HG02852 (cell line): ENCODE measurements at regions not wholly inside any gene's neighbourhood (a gene's known extent, or its start where the extent isn't known, plus 50 kb on each side); places are given as distances from the start of the nearest gene placed in this dataset.
"Not testable (repeated sequence)": the region's sequence is repeated elsewhere in the genome, so short reads cannot be mapped to it uniquely, and the experiment has no call there.

Experiments
- ATAC-seq: cut with Tn5 transposase; IDR thresholded peaks from one replicate; pipeline ENCODE4 v1.9.1; 2021; ENCODE audit warnings: mild to moderate bottlenecking, moderate library complexity; ENCODE audit not compliant: unreplicated experiment

DNA sequence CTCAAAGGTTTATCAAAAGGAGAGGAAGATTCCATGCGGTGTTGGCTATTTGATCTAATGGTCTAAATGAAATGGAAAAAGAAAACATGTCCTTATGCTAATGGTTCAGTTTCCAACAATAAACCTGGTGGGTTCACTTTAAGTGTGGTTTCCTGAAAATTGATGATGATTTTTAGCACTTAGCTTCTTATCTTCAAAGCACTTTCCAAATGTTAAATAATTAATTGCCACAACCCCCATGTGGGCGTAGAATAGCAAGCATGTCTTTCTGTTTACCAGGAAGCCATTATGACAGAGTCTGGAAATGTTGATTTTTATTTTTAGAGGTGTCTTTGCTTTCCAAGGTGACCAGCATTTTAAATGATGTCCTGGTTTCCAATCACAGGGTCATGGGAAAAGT lies 134.8 kb upstream of the SLC4A4 start:
- no peak for ATAC-seq

DNA sequence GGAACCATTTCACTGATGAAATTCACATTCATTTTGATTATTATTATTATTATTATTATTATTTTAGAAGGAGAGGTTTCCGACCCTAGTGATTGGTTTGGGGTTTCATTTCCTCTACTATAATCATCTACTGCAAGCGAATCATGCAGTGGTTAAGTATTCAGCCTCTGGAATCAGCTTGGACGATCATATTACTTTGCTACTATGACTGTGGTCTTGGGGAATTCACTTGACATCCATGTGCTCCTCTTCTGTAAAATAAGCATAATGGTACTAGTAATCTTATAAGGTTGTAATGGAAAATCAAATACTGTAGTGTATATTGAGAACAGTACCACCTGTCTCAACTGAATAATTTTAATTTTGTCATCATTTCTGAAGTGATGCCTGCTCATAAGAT lies 132.1 kb upstream of the SLC4A4 start:
- no peak for ATAC-seq

DNA sequence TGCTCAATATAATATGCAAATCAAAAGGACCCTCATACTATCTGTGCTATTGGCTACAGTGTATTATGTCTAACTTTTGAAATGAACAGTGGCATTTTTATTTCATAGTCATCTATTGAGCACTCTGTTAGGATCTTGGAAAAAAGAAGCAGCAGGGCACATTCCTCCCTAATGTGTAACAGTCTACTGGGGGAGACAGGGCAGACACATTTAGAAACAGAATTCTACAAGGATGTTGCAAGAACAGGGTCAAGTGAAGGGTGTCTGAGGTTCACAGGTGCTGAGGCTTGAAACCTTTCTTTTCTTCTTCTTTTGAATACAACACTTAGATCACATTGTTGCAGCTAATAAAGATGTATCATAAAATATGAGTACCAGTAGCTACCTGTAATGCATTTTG lies 129.7 kb upstream of the SLC4A4 start:
- no peak for ATAC-seq

DNA sequence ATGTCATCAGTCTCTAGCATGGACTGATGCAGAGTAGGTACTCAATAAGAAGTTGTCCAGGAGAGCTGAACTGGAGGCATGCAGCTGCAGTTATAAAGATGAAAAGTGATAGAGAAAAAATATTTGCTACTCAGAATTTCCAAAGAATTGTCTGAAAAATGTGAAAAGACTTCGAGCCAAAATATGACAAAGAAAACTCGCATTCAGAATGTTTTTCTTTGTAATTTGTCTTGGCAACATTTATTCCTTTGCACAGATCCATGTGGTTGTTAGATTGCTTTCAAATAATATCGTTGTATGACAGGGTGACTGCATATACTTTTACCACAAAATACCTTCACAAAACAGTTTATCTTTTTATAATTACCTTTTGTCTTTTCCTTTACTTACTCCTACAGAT lies 128.0 kb upstream of the SLC4A4 start:
- ATAC-seq: no peak

DNA sequence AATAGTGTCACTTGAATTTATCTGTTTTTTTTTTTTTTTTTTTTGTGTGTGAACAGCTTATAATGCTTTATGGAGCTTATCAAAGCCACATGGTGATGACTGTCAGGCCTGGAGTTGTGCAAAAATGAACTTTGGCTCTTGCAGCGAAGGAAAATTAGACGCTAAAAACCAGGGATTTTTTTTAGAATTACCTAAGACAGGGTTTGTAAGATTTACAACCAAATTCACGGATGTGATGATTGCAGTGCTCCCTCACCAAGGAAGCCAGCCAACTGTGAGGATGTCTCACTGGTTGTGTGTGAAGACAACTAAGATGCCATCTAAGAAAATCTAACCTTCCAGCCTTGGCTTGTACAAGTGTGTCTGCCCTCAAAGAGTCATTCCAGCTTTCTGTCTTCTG lies 127.1 kb upstream of the SLC4A4 start:
- ATAC-seq: no peak

DNA sequence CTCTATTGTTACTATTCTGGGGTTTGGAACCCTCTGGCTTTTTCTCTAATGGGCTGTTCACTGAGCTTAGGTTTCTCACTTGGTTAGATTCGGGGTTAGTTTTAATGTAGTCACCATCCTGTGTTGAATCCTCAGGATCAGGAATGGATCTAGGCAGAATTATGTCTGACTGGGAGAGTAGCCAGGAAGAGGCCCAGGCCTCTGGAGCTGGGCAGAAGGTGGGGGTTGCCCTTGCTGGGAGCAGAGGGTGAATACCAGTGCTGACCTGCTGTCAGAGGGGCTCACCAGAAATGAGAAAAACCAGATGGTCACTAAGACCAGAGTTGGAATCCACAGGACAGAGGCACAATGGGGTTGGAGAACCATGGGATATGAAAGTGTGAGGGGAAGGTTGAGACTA lies 126.6 kb upstream of the SLC4A4 start:
- no peak for ATAC-seq

DNA sequence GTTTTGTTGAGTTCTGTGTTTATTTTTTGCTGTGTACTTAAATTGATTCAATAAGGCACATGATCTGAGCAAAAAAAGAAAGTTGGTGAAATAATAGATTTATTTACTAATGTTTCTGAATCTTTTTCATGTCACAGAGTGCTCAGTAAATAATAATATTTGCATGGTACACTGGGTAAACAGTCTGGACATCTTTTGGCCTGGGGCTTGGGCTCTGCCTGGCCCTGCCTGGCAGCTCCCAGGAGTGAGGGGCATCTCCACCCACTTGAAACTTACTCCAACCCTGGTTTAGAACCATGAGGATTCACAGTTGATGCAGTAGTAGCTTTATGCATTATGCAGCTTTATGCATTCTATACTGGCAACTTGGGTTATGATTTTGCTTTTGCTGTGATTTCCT lies 124.2 kb upstream of the SLC4A4 start:
- no peak for ATAC-seq

DNA sequence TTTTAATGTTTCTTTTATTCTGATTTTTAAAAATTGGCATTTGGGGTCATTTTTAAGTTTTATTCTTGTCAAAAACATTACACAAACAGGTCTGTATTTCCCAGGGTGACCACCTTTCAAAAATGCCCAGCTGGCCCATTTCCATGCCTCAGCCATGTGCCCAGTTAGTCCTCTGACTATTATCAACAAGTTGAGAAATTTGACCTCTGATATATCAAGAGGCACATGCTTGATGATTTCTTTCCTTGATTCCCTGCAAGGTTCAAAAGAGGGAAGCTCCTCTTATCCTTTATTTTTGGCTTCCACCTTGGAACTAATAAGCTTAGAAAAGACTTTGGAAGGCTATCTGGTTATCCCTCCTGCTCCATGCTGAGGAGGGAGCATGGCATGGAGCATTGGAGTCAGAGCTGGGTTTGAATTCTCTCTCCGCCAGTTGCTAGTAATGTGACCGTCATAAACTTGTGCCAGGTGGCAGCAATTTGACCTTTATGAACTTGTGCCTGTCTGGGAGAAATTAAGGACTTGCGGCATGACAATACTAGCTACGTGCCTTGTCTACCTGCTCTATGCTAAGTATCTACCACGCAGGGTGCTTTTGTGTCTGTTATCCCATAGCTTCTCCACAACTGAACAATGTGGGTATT lies 122.4 kb upstream of the SLC4A4 start:
- no peak for ATAC-seq

DNA sequence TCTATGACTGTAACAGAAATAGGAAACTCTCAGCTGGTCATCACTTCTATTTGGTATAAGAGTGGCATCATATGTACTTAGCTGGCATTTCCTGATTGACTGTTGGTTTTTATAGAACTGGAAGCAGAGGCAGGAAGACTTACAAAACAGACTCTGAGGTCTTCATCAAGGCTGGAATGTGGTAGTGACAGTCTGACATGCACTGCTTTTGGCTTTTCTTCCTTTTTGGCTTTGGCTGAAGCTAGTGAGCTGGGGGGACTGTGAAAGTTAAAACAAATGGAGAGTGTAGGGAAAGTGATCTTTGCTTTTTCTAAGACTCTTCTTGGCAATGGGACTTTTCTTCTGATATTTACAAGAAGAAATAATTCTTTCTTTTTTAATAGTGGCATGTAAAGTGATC lies 121.1 kb upstream of the SLC4A4 start:
- ATAC-seq: no peak

DNA sequence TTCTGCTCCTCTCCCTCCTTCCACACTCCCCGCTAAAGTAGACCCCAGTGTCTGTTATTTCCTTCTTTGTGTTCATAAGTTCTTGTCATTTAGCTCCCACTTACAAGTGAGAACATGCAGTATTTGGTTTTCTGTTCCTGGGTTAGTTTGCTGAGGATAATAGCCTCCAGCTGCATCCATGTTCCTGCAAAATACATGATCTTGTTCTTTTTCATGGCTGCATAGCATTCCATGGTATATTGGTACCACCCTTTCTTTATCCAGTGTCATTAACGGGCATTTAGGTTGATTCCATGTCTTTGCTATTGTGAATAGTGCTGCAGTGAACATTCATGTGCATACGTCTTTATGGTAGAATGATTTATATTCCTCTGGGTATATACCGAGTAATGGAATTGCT lies 118.0 kb upstream of the SLC4A4 start:
- not testable (repeated sequence) for ATAC-seq

DNA sequence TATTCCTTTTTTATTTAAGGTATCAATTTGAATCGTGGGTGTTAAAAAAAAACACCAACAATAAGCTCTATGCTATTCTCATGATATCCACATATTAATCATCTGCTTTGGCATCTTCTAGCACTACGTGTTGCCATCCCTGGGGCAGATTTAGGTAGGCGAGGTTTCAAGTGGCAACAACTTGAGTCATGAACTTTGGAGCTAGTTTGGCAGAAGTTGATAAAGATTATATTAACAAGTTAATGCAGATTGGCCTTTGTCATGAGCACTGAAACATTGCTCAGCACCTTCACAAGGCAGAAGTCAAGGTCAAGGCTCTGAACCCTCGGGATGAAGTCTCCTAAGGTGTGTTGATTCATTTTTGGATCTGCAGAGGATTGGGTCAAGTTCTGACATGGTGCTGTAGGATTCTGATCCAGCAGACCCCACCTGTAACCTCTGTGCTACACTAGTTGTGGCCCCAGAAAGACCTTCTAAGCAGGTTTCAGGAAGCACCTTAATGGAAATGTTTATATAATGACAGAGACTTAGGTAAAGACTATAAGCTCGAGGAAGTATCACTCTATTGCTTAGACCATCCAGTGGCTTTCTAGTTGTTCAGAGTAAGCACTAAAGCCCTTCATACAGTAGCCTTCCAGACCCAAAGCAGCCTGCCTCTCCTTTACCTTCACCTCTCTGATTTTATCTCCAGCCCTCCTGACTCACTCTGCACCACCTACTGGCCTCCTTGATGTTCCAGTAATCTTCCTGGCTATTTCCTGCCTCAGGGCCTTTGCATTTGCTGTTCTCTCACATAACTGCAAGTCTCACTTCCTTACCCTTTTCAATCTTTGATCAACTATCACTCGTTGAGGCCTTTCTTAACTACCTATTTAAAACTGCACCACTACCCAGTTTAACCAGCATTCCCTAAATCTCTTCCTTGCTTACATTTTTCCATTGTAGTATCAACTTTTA lies 117.0 kb upstream of the SLC4A4 start:
- no peak for ATAC-seq

DNA sequence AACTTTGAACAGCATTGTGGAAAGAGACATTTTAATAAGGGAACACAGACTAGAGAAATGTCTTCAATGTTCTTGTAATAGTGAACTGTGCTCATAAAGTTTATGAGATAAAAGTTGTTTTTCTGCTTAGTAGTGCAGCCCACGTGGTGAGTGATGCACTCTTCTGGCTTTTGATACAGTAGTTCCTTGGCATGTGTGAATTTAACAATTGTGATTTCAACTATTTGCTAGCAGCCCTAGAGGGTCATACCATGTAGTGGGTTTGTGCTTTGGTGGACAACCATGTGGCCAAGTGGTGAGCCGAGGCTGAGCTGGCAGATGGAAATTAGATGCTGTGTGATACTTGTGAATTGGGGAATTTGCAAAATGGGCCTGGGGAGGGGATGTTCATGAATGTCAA lies 116.2 kb upstream of the SLC4A4 start:
- no peak for ATAC-seq

DNA sequence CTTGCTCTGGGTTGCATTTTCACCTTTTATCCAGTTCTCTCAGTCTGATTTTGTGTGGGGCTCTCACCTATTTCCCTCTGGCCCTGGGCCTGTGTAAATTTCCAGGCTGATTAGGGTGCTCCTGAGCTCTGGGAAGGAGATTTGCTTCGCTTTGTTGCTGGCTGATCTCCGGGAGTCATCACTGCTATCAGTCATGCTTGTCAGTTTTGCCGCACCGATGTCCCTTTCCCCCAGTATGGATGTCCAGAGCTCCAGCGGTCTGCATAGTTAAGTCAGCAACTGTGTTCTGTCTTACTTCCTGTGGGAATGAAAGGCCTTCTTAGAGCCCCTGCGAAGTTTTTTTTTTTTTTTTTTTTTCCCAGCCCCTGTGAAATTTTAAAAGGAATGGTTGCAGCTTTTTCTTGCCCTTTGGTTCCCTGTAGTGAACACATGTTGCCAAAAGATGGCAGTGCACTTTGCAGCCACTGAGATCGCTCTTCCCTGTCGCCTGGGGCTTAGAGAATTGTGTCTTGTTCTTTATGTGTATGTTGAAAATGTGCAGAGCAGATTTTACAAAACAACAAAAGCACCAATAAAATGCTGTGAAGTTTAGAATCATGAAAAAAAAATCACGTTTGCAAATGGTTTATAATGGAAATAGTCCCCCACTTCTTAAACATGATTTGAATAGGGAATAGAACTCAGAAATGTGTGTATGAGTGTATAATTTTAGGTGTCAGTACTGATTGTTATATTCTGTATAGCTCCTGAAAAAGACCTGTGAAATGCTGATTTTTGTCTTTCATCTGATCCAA lies 109.1 kb upstream of the SLC4A4 start:
- ATAC-seq: no peak

DNA sequence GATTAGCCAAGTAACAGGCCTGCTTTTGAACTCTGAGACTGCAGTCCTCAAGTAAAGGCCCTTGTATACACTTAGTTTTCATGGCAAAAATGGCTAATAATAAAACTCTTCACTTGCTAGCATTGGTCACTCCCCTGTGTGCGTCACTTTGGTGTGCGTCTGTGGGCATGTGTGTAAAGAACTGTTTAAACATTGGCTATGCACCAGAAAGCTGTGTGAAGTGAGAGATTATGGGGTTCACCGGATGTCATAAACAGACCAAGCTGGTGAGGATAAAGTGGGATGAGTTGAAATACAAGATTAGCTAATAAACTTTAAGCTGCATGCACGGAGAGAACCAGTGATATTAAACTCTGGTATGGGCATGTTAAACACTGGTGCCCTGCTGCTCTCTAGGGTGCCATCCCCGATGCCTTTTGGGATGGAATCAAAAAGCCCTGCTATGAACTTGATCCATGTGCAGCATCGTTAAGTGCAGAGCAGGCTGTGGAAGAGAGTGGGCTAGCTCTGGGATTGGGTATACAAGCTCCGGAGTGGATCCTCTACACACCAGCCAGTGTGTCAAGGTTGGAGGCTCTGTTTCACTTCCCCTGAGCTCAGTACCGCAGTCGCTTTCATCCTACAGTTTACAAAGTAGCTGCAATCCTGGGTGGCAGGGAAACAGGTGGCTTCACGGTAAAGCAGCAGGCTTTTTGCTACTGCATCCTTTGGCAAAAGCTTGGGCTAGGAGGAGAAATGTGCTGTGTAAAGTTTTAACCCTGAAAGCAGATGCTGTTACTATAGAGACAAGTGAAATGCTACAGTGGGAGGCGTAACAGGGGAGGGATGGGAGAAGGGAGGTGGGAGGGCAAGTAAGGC lies 108.3 kb upstream of the SLC4A4 start:
- ATAC-seq: no peak

DNA sequence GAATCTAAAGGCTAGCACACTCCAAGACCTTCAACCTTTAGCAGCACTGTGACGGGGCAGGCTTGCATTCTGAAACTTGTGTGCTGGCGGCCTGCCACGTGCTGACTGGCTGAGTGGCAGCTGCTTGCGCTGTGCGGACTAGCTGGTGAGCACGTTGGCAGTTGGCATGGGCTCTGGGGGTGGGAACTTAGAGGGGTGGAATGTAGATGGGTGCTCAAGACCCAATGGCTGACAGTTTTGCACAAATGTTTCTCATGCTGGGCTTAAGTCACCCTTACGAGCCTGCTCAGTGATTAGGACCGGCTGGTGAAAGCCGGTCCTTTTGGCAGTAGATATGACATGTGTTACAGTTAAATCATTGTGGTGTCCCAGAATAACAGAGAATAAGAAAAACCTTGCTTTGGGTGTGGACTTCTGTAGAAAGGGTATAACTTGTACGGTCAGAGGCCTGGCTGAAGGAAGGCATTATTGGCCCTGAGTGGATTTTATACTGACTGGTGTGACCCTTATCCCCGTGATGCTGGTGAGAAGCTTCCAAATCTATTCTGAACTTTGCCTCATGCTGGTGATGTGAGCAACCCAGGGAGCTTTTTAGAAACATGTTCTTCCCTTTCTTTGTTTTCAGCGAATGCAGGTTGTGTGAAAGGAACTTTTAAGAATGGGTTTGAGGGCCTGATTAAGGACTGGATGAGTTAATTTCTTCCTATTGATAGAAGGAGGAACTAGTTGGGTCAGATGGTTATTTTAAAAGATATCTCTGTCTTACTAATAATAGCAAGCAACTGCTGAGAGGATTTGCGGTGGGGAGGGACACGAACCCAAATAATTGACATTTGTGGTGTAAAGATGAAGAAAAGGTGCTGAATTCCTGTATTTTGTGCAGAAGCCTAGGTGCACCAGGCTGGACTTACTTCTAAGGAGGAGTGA lies 107.4 kb upstream of the SLC4A4 start:
- ATAC-seq: no peak

DNA sequence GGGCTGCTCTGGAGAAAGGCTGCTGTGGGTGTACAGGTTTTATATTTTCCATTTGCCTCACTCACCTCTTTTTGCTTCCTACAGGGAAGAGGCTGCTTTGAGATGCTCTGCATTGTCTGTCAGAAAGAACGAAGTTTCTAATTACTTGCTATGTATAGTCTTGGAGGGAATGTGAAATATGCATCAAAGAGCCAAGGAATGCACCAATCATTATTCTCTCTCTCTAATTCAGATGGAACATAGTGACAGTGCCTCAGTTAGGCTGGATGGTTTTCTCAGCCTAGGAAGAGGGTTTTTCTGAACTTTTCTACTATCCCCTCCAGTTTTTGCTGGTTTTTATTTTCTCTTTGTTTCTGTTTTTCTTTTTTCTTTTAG lies 106.8 kb upstream of the SLC4A4 start:
- ATAC-seq: no peak

DNA sequence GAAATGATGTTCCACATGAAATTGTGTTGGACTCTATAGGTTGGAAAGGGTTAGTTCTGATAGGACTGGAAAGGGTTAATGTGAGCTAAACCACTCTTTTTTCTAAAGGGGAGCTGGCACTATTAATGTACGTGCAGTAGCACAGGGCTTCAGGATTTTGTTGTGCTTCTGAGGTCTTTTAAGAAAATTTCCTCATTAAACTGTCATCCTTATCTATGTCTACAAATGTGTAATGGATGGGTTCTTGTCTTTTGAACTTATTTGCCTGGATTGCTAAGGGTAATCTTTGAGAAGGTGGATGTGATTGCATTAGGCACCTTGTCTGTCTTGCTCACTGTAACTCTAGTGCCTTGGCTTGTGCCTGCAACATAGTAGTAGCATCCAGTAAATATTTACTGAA lies 106.0 kb upstream of the SLC4A4 start:
- ATAC-seq: no peak

DNA sequence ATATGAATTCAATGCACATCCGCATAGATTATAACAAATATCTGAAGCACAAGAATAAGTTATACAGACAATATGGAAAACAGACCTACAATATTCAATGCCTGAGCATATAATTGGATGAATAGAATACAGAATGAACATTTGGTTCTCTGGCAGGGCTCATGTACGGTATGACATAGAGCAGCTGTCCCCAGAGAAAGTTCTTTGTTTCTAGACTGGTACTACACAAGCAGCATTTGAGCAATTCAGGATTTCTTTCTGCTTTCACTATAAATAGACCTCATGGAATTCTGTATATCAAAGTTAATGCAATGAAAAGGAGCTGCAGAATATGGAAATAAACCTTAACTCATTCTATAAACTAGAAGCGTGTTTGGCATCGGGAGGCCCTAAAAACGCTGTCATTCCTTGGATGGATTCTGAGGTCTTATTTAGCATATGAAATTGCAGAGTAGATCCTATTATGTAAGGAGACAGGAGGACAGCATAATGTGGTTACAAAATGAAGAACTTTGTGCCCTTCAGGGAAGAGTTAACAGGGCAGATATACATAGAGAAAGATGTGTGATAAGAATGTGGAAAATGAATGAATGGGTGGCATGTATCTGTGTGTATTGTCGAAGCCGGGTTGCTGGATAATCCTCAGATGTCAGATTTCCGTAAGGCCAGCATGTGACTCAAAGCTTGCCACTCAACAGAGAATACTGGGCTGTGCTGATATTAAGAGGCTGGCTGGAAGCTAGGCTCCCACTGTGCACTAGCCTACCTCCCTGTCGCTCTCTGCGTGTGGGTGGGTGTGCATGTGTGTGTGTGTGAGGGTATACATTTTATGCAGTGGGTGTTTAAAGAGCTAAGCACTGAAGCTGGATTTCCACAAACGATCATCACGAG lies 103.3 kb upstream of the SLC4A4 start:
- ATAC-seq: no peak

DNA sequence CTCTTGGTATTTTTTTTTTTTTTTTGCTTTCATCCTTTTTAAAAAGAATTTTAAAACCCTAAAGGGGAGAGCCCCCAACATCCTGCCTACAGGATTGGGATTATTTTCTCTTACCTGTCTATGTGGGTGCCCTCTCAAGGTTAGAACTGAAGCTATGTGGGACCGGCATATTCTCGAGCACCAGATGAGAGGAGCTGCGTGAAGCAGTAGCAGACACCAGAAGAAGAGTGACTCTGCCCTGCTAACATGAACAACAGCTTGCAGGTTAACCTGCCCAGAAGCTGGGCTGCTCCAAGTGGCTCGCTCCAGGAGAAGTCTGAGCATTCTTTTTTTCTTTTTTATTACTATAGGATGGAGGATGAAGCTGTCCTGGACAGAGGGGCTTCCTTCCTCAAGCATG lies 102.6 kb upstream of the SLC4A4 start:
- no peak for ATAC-seq
